ENCODE measurements at regions not wholly inside any gene's neighbourhood (a gene's known extent, or its start where the extent isn't known, plus 50 kb on each side); places are given as distances from the start of the nearest gene placed in this dataset.

GRCh38 chr1:2932671-2933350 is 88.5 kb upstream of the ACTRT2 start:
- no TSS peak for BruUV-seq (replicated peaks)
- intact Hi-C loops (cut with micrococcal nuclease; ENCODE audit: unreplicated experiment) = no loop called here
- ChIA-PET POLR2A (ENCODE audit: low non-redundant PET) (no interaction called here), CTCF (no interaction called here)
- peaks cover 42% of the 10 kb centered on the region for H3K27me3 ChIP-seq (replicated peaks; ENCODE audit: insufficient read depth, low read depth, low read length, poor library complexity)
- H3K36me3 ChIP-seq (ENCODE audit: insufficient read depth, low read length, poor library complexity, severe bottlenecking) = no peaks in the 10 kb centered on the region
- no peak overlapping the region for H3K4me3 ChIP-seq (ENCODE audit: low read depth, low read length, poor library complexity, severe bottlenecking)
- no peak for TF ChIP-seq EZH2 (IDR thresholded peaks at IDR 0.05; ENCODE audit: borderline replicate concordance, low read depth, low read length, poor library complexity, severe bottlenecking)
- TF ChIP-seq CTCF (conservative IDR thresholded peaks at IDR 0.05; ENCODE audit: low read depth, low read length) = no peak
- H3K9me3 ChIP-seq (ENCODE audit: low read depth, low read length, poor library complexity, severe bottlenecking) = no peaks in the 10 kb centered on the region
- H3K4me1 ChIP-seq (ENCODE audit: insufficient read depth, low read length, poor library complexity, severe bottlenecking) = no peaks in the 10 kb centered on the region
- DNase-seq (ENCODE audit: low spot score) = no peak
- H3K27ac ChIP-seq (ENCODE audit: low read depth, low read length, poor library complexity, severe bottlenecking) = no peak overlapping the region

GRCh38 chr1:2933431-2934155 is 87.7 kb upstream of the ACTRT2 start:
- no peak overlapping the region for H3K4me3 ChIP-seq (ENCODE audit: low read depth, low read length, poor library complexity, severe bottlenecking)
- TF ChIP-seq EZH2 (IDR thresholded peaks at IDR 0.05; ENCODE audit: borderline replicate concordance, low read depth, low read length, poor library complexity, severe bottlenecking) (no peak), CTCF (conservative IDR thresholded peaks at IDR 0.05; ENCODE audit: low read depth, low read length) (no peak)
- H3K27ac ChIP-seq (ENCODE audit: low read depth, low read length, poor library complexity, severe bottlenecking) = no peak overlapping the region
- intact Hi-C loops (cut with micrococcal nuclease; ENCODE audit: unreplicated experiment) = no loop called here
- no peaks in the 10 kb centered on the region for H3K9me3 ChIP-seq (ENCODE audit: low read depth, low read length, poor library complexity, severe bottlenecking)
- H3K36me3 ChIP-seq (ENCODE audit: insufficient read depth, low read length, poor library complexity, severe bottlenecking) = no peaks in the 10 kb centered on the region
- no peak for DNase-seq (ENCODE audit: low spot score)
- H3K27me3 ChIP-seq (replicated peaks; ENCODE audit: insufficient read depth, low read depth, low read length, poor library complexity) = peaks cover 35% of the 10 kb centered on the region
- POLR2A ChIA-PET (ENCODE audit: low non-redundant PET) = no interaction called here
- no peaks in the 10 kb centered on the region for H3K4me1 ChIP-seq (ENCODE audit: insufficient read depth, low read length, poor library complexity, severe bottlenecking)
- BruUV-seq (replicated peaks) = no TSS peak
- CTCF ChIA-PET = no interaction called here

GRCh38 chr1:2934156-2934540 is 87.1 kb upstream of the ACTRT2 start:
- TF ChIP-seq CTCF (conservative IDR thresholded peaks at IDR 0.05; ENCODE audit: low read depth, low read length) = no peak
- no peak for TF ChIP-seq EZH2 (IDR thresholded peaks at IDR 0.05; ENCODE audit: borderline replicate concordance, low read depth, low read length, poor library complexity, severe bottlenecking)
- intact Hi-C loops (cut with micrococcal nuclease; ENCODE audit: unreplicated experiment) = no loop called here
- no TSS peak for BruUV-seq (replicated peaks)
- POLR2A ChIA-PET (ENCODE audit: low non-redundant PET) = no interaction called here
- Histone ChIP-seq H3K36me3 (ENCODE audit: insufficient read depth, low read length, poor library complexity, severe bottlenecking) (no peaks in the 10 kb centered on the region), H3K9me3 (ENCODE audit: low read depth, low read length, poor library complexity, severe bottlenecking) (no peaks in the 10 kb centered on the region), H3K4me1 (ENCODE audit: insufficient read depth, low read length, poor library complexity, severe bottlenecking) (no peaks in the 10 kb centered on the region), H3K27ac (ENCODE audit: low read depth, low read length, poor library complexity, severe bottlenecking) (no peak overlapping the region), H3K27me3 (replicated peaks; ENCODE audit: insufficient read depth, low read depth, low read length, poor library complexity) (peaks cover 30% of the 10 kb centered on the region), H3K4me3 (ENCODE audit: low read depth, low read length, poor library complexity, severe bottlenecking) (no peak overlapping the region)
- CTCF ChIA-PET = no interaction called here
- DNase-seq (ENCODE audit: low spot score) = no peak
